Neuron (in vitro differentiated cells): ENCODE measurements at regions not wholly inside any gene's neighbourhood (a gene's known extent, or its start where the extent isn't known, plus 50 kb on each side); places are given as distances from the start of the nearest gene placed in this dataset.
A peak's percentile ranks its signal among the peaks of the same experiment; 100 is the strongest.
"Not testable (repeated sequence)": the region's sequence is repeated elsewhere in the genome, so short reads cannot be mapped to it uniquely, and the experiment has no call there.

Experiments
- H2AFZ ChIP-seq: one replicate; pipeline ENCODE4 v1.6.1; 2013; ENCODE audit warnings: low read depth, mild to moderate bottlenecking, inconsistent platforms, low read length, moderate library complexity
- H3K27me3 ChIP-seq: one replicate; pipeline ENCODE4 v1.6.1; 2013; ENCODE audit warnings: low read length; ENCODE audit not compliant: insufficient read depth
- H3K36me3 ChIP-seq: one replicate; pipeline ENCODE4 v1.6.1; 2013; ENCODE audit warnings: low read length; ENCODE audit not compliant: insufficient read depth
- H3K4me1 ChIP-seq: one replicate; pipeline ENCODE4 v1.6.1; 2013; ENCODE audit warnings: low read length; ENCODE audit not compliant: insufficient read depth
- H3K4me3 ChIP-seq: 2 replicates; pipeline ENCODE4 v1.5.1; 2013; ENCODE audit warnings: mild to moderate bottlenecking, low read length, moderate library complexity
- H3K9me3 ChIP-seq: one replicate; pipeline ENCODE4 v1.6.1; 2013; ENCODE audit warnings: low read length

- H3K4me3 ChIP-seq, result no peak overlapping the region
- H3K36me3 ChIP-seq, result no peaks in the 10 kb centered on the region
- no peaks in the 10 kb centered on the region for H3K4me1 ChIP-seq
- peaks cover 3% of the 10 kb centered on the region for H3K9me3 ChIP-seq
- no peak overlapping the region for H2AFZ ChIP-seq
- H3K27me3 ChIP-seq, result no peaks in the 10 kb centered on the region
Measured at GRCh38 chr6:132043148-132043547, 92.0 kb upstream of the CCN2 start.

- H3K27me3 ChIP-seq, result no peaks in the 10 kb centered on the region
- H3K36me3 ChIP-seq, result no peaks in the 10 kb centered on the region
- H3K4me1 ChIP-seq, result no peaks in the 10 kb centered on the region
- no peak overlapping the region for H2AFZ ChIP-seq
- H3K9me3 ChIP-seq, result peaks cover 3% of the 10 kb centered on the region
- no peak overlapping the region for H3K4me3 ChIP-seq
Measured at GRCh38 chr6:132041706-132042105, 90.5 kb upstream of the CCN2 start.

GRCh38 chr6:132028029-132028428, 76.9 kb upstream of the CCN2 start:
- Histone ChIP-seq H3K4me1 (peaks cover 5% of the 10 kb centered on the region), H3K4me3 (no peak overlapping the region), H2AFZ (no peak overlapping the region), H3K27me3 (no peaks in the 10 kb centered on the region), H3K9me3 (no peaks in the 10 kb centered on the region), H3K36me3 (no peaks in the 10 kb centered on the region)

GRCh38 chr6:132025468-132025867, 74.3 kb upstream of the CCN2 start:
- Histone ChIP-seq H2AFZ (no peak overlapping the region), H3K4me3 (no peak overlapping the region), H3K27me3 (no peaks in the 10 kb centered on the region), H3K9me3 (no peaks in the 10 kb centered on the region), H3K36me3 (no peaks in the 10 kb centered on the region), H3K4me1 (peaks cover 21% of the 10 kb centered on the region)

GRCh38 chr6:132023490-132023889, 72.3 kb upstream of the CCN2 start:
- Histone ChIP-seq H2AFZ (no peak overlapping the region), H3K4me3 (no peak overlapping the region), H3K27me3 (no peaks in the 10 kb centered on the region), H3K36me3 (no peaks in the 10 kb centered on the region), H3K9me3 (no peaks in the 10 kb centered on the region), H3K4me1 (peaks cover 26% of the 10 kb centered on the region)

- H3K36me3 ChIP-seq, result no peaks in the 10 kb centered on the region
- no peaks in the 10 kb centered on the region for H3K9me3 ChIP-seq
Measured at GRCh38 chr6:132021552-132022375, 70.6 kb upstream of the CCN2 start.

GRCh38 chr6:132020918-132021317, 69.7 kb upstream of the CCN2 start:
- H3K4me1 ChIP-seq, result peaks cover 26% of the 10 kb centered on the region
- not testable (repeated sequence) for H3K36me3 ChIP-seq, H3K4me3 ChIP-seq, H3K9me3 ChIP-seq, H2AFZ ChIP-seq, H3K27me3 ChIP-seq

More at GRCh38 chr6:132021552-132022375, 70.6 kb upstream of the CCN2 start:
- Histone ChIP-seq H2AFZ (no peak overlapping the region), H3K4me1 (peaks cover 26% of the 10 kb centered on the region), H3K27me3 (no peaks in the 10 kb centered on the region), H3K4me3 (no peak overlapping the region)

- Histone ChIP-seq H3K27me3 (no peaks in the 10 kb centered on the region), H2AFZ (peak overlapping the region; percentile 14), H3K4me1 (peaks cover 26% of the 10 kb centered on the region), H3K4me3 (no peak overlapping the region), H3K36me3 (no peaks in the 10 kb centered on the region), H3K9me3 (no peaks in the 10 kb centered on the region)
Measured at GRCh38 chr6:132020138-132020581, 69.0 kb upstream of the CCN2 start.

GRCh38 chr6:132019586-132019985, 68.4 kb upstream of the CCN2 start:
- H2AFZ ChIP-seq, result peak overlapping the region; percentile 14
- H3K4me3 ChIP-seq, result no peak overlapping the region
- no peaks in the 10 kb centered on the region for H3K27me3 ChIP-seq
- H3K36me3 ChIP-seq, result no peaks in the 10 kb centered on the region
- no peaks in the 10 kb centered on the region for H3K9me3 ChIP-seq
- H3K4me1 ChIP-seq, result peaks cover 26% of the 10 kb centered on the region

- H3K36me3 ChIP-seq, result no peaks in the 10 kb centered on the region
- peaks cover 20% of the 10 kb centered on the region for H3K4me1 ChIP-seq
- no peak overlapping the region for H2AFZ ChIP-seq
- no peak overlapping the region for H3K4me3 ChIP-seq
- H3K27me3 ChIP-seq, result no peaks in the 10 kb centered on the region
- no peaks in the 10 kb centered on the region for H3K9me3 ChIP-seq
Measured at GRCh38 chr6:132017942-132018341, 66.8 kb upstream of the CCN2 start.

- H3K4me3 ChIP-seq, result no peak overlapping the region
- no peak overlapping the region for H2AFZ ChIP-seq
- H3K36me3 ChIP-seq, result no peaks in the 10 kb centered on the region
- H3K9me3 ChIP-seq, result no peaks in the 10 kb centered on the region
- no peaks in the 10 kb centered on the region for H3K27me3 ChIP-seq
- peaks cover 4% of the 10 kb centered on the region for H3K4me1 ChIP-seq
Measured at GRCh38 chr6:132016396-132016795, 65.2 kb upstream of the CCN2 start.

- H3K4me1 ChIP-seq, result no peaks in the 10 kb centered on the region
- H2AFZ ChIP-seq, result no peak overlapping the region
- H3K9me3 ChIP-seq, result no peaks in the 10 kb centered on the region
- no peaks in the 10 kb centered on the region for H3K27me3 ChIP-seq
- no peaks in the 10 kb centered on the region for H3K36me3 ChIP-seq
- H3K4me3 ChIP-seq, result no peak overlapping the region
Measured at GRCh38 chr6:132011582-132011981, 60.4 kb upstream of the CCN2 start.

GRCh38 chr6:132009175-132009574, 58.0 kb upstream of the CCN2 start:
- Histone ChIP-seq H2AFZ (no peak overlapping the region), H3K9me3 (no peaks in the 10 kb centered on the region), H3K27me3 (no peaks in the 10 kb centered on the region), H3K4me1 (no peaks in the 10 kb centered on the region), H3K4me3 (no peak overlapping the region), H3K36me3 (no peaks in the 10 kb centered on the region)
